OCI-LY1 (cell line): ENCODE measurements at regions not wholly inside any gene's neighbourhood (a gene's known extent, or its start where the extent isn't known, plus 50 kb on each side); places are given as distances from the start of the nearest gene placed in this dataset.

Experiments used
- H2AFZ ChIP-seq: fragments of 200-600 bp; sonication (generic), shearing (Covaris generic); 2 replicates; pipeline ENCODE4 v1.6.0; 2014; ENCODE audit warnings: antibody characterized with exemption, mild to moderate bottlenecking, low read length
- H3F3A ChIP-seq: fragments of 200-600 bp; sonication (generic), shearing (Covaris generic); 2 replicates; pipeline ENCODE4 v1.6.0; 2014; ENCODE audit warnings: mild to moderate bottlenecking, antibody characterized with exemption, low read length, moderate library complexity; ENCODE audit not compliant: insufficient read depth
- H3K27ac ChIP-seq: fragments of 200-600 bp; sonication (generic); 2 replicates; pipeline ENCODE4 v1.5.1; 2014; ENCODE audit warnings: low read length, mixed run types, mild to moderate bottlenecking, low read depth; ENCODE audit not compliant: poor library complexity, severe bottlenecking
- H3K27me3 ChIP-seq: fragments of 200-600 bp; sonication (generic); 2 replicates; pipeline ENCODE4 v1.6.0; 2014; ENCODE audit warnings: antibody characterized with exemption, mild to moderate bottlenecking, low read length, moderate library complexity; ENCODE audit not compliant: insufficient read depth
- H3K36me3 ChIP-seq: fragments of 200-600 bp; sonication (generic); 2 replicates; pipeline ENCODE4 v1.6.1; 2014; ENCODE audit warnings: mild to moderate bottlenecking, antibody characterized with exemption, low read length, moderate library complexity, mixed read lengths; ENCODE audit not compliant: insufficient read depth
- H3K4me1 ChIP-seq: fragments of 200-600 bp; sonication (generic); 2 replicates; pipeline ENCODE4 v1.5.1; 2014; ENCODE audit warnings: mild to moderate bottlenecking, low read length, moderate library complexity; ENCODE audit not compliant: insufficient read depth, severe bottlenecking
- H3K4me2 ChIP-seq: fragments of 200-600 bp; sonication (generic), shearing (Covaris generic); 2 replicates; pipeline ENCODE4 v1.6.1; 2014; ENCODE audit warnings: low read length
- H3K4me3 ChIP-seq: fragments of 200-600 bp; sonication (generic); 2 replicates; pipeline ENCODE4 v1.5.1; 2014; ENCODE audit warnings: low read length, low read depth, mild to moderate bottlenecking, mixed read lengths; ENCODE audit not compliant: poor library complexity, severe bottlenecking
- H3K79me2 ChIP-seq: fragments of 200-600 bp; shearing (Covaris generic); 2 replicates; pipeline ENCODE4 v1.6.1; 2016; ENCODE audit warnings: mixed run types, low read length, mixed read lengths; ENCODE audit not compliant: insufficient read depth
- H3K9ac ChIP-seq: fragments of 200-600 bp; sonication (generic), shearing (Covaris generic); 2 replicates; pipeline ENCODE4 v1.6.1; 2014; ENCODE audit warnings: mild to moderate bottlenecking, low read length, mixed read lengths
- H3K9me2 ChIP-seq: fragments of 200-600 bp; sonication (generic), shearing (Covaris generic); 2 replicates; pipeline ENCODE4 v1.6.1; 2014; ENCODE audit warnings: low read depth, mild to moderate bottlenecking, low read length, mixed read lengths
- H3K9me3 ChIP-seq: fragments of 200-600 bp; shearing (Covaris generic); 2 replicates; pipeline ENCODE4 v1.6.1; 2014; ENCODE audit warnings: low read length, mixed read lengths
- H4K20me1 ChIP-seq: fragments of 200-600 bp; sonication (generic), shearing (Covaris generic); 2 replicates; pipeline ENCODE4 v1.6.0; 2016; ENCODE audit warnings: mild to moderate bottlenecking, low read length; ENCODE audit not compliant: insufficient read depth
- CTCF ChIP-seq: fragments of 200-600 bp; sonication (generic), shearing (Covaris generic); IDR thresholded peaks from 2 replicates; pipeline ENCODE4 v1.5.1; 2017; ENCODE audit warnings: mild to moderate bottlenecking, antibody characterized with exemption, low read length, moderate library complexity, mixed read lengths
- EZH2 ChIP-seq: fragments of 200-600 bp; sonication (generic), shearing (Covaris generic); IDR thresholded peaks from 2 replicates; pipeline ENCODE4 v1.8.0; 2017; ENCODE audit warnings: borderline replicate concordance, mixed run types, mild to moderate bottlenecking, antibody characterized with exemption, low read length, moderate library complexity, mixed read lengths

- Histone ChIP-seq H4K20me1 (no peaks in the 10 kb centered on the region), H3F3A (no peaks in the 10 kb centered on the region), H2AFZ (no peak overlapping the region), H3K9me2 (no peaks in the 10 kb centered on the region), H3K4me3 (no peak overlapping the region), H3K4me1 (no peaks in the 10 kb centered on the region), H3K4me2 (no peak overlapping the region), H3K36me3 (no peaks in the 10 kb centered on the region), H3K9me3 (no peaks in the 10 kb centered on the region), H3K27ac (no peak overlapping the region), H3K79me2 (no peaks in the 10 kb centered on the region), H3K27me3 (no peaks in the 10 kb centered on the region), H3K9ac (no peak overlapping the region)
- TF ChIP-seq CTCF (no peak), EZH2 (no peak)
Measured at GRCh38 chr11:91244912-91245311, 979.7 kb upstream of the FAT3 start.

GRCh38 chr11:91243630-91244029 lies 981.0 kb upstream of the FAT3 start:
- Histone ChIP-seq H3K4me1 (no peaks in the 10 kb centered on the region), H3K4me3 (no peak overlapping the region), H3K9me3 (no peaks in the 10 kb centered on the region), H3K9ac (no peak overlapping the region), H3K36me3 (no peaks in the 10 kb centered on the region), H2AFZ (no peak overlapping the region), H3F3A (no peaks in the 10 kb centered on the region), H4K20me1 (no peaks in the 10 kb centered on the region), H3K27ac (no peak overlapping the region), H3K4me2 (no peak overlapping the region), H3K27me3 (no peaks in the 10 kb centered on the region), H3K79me2 (no peaks in the 10 kb centered on the region), H3K9me2 (no peaks in the 10 kb centered on the region)
- TF ChIP-seq CTCF (no peak), EZH2 (no peak)

- no peaks in the 10 kb centered on the region for H3K9me3 ChIP-seq
- no peak overlapping the region for H3K27ac ChIP-seq
- H4K20me1 ChIP-seq: no peaks in the 10 kb centered on the region
- no peak overlapping the region for H3K4me2 ChIP-seq
- H3K27me3 ChIP-seq: no peaks in the 10 kb centered on the region
- no peaks in the 10 kb centered on the region for H3K9me2 ChIP-seq
- no peak overlapping the region for H2AFZ ChIP-seq
- no peaks in the 10 kb centered on the region for H3K79me2 ChIP-seq
- TF ChIP-seq CTCF: no peak
- TF ChIP-seq EZH2: no peak
- H3K4me1 ChIP-seq: no peaks in the 10 kb centered on the region
- no peak overlapping the region for H3K9ac ChIP-seq
- H3F3A ChIP-seq: no peaks in the 10 kb centered on the region
- no peaks in the 10 kb centered on the region for H3K36me3 ChIP-seq
- no peak overlapping the region for H3K4me3 ChIP-seq
Measured at GRCh38 chr11:91243051-91243450, 981.6 kb upstream of the FAT3 start.
